Neural cell (in vitro differentiated cells): ENCODE measurements at regions not wholly inside any gene's neighbourhood (a gene's known extent, or its start where the extent isn't known, plus 50 kb on each side); places are given as distances from the start of the nearest gene placed in this dataset.
A peak's percentile ranks its signal among the peaks of the same experiment; 100 is the strongest.

Experiments used
- H2AFZ ChIP-seq: fragments of 200-600, 300-800 bp; sonication (generic), shearing (Covaris generic); 2 replicates; pipeline ENCODE4 v1.6.0; 2014; ENCODE audit warnings: low read depth, mild to moderate bottlenecking, antibody characterized with exemption, low read length, moderate library complexity
- H3F3A ChIP-seq: fragments of 200-600 bp; shearing (Covaris generic); 2 replicates; pipeline ENCODE4 v1.6.1; 2016; ENCODE audit warnings: mild to moderate bottlenecking, moderate library complexity, mixed read lengths, antibody characterized with exemption, low read length; ENCODE audit not compliant: insufficient read depth, poor library complexity, severe bottlenecking
- H3K27ac ChIP-seq: fragments of 200-600, 300-800 bp; sonication (generic), shearing (Covaris generic); 2 replicates; pipeline ENCODE4 v1.5.1; 2014; ENCODE audit warnings: mild to moderate bottlenecking, low read length, moderate library complexity
- H3K27me3 ChIP-seq: fragments of 300-800, 200-600 bp; sonication (generic), shearing (Covaris generic); 2 replicates; pipeline ENCODE4 v1.6.0; 2014; ENCODE audit warnings: mild to moderate bottlenecking, low read depth, low read length, moderate library complexity; ENCODE audit not compliant: insufficient read depth
- H3K36me3 ChIP-seq: fragments of 300-800, 200-600 bp; sonication (generic), shearing (Covaris generic); 2 replicates; pipeline ENCODE4 v1.5.1; 2014; ENCODE audit warnings: mild to moderate bottlenecking, antibody characterized with exemption, low read length, moderate library complexity; ENCODE audit not compliant: insufficient read depth
- H3K4me2 ChIP-seq: fragments of 300-800, 200-600 bp; sonication (generic), shearing (Covaris generic); 2 replicates; pipeline ENCODE4 v1.6.0; 2014; ENCODE audit warnings: mild to moderate bottlenecking, low read length
- H3K4me3 ChIP-seq: fragments of 300-800, 200-600 bp; sonication (generic), shearing (Covaris generic); 2 replicates; pipeline ENCODE4 v1.5.1; 2014; ENCODE audit warnings: mild to moderate bottlenecking, low read length, moderate library complexity
- H3K79me2 ChIP-seq: fragments of 200-600 bp; shearing (Covaris generic); replicated peaks from 2 replicates; pipeline ENCODE4 v1.6.0; 2014; ENCODE audit warnings: mild to moderate bottlenecking, low read length, moderate library complexity; ENCODE audit not compliant: insufficient read depth
- H3K9ac ChIP-seq: fragments of 300-800, 200-600 bp; sonication (generic), shearing (Covaris generic); 2 replicates; pipeline ENCODE4 v1.6.1; 2016; ENCODE audit warnings: mild to moderate bottlenecking, low read length, mixed read lengths
- H3K9me2 ChIP-seq: fragments of 200-600 bp; shearing (Covaris generic); 2 replicates; pipeline ENCODE4 v1.6.1; 2016; ENCODE audit warnings: mild to moderate bottlenecking, low read length, mixed read lengths; ENCODE audit not compliant: insufficient read depth
- H3K9me3 ChIP-seq: fragments of 200-600, 300-800 bp; sonication (generic), shearing (Covaris generic); 2 replicates; pipeline ENCODE4 v1.6.1; 2016; ENCODE audit warnings: mild to moderate bottlenecking, mixed run types, low read length, moderate library complexity, mixed read lengths
- H4K20me1 ChIP-seq: fragments of 200-600 bp; shearing (Covaris generic); 2 replicates; pipeline ENCODE4 v1.6.1; 2016; ENCODE audit warnings: mild to moderate bottlenecking, mixed run types; ENCODE audit not compliant: insufficient read depth
- EP300 ChIP-seq: fragments of 450-650 bp; conservative IDR thresholded peaks from 2 replicates; pipeline ENCODE4 v1.6.1; 2014; ENCODE audit warnings: antibody characterized with exemption, mild to moderate bottlenecking, moderate library complexity; ENCODE audit not compliant: poor library complexity, severe bottlenecking
- EZH2 ChIP-seq: fragments of 200-600, 300-800 bp; shearing (Covaris generic), sonication (generic); IDR thresholded peaks from 2 replicates; pipeline ENCODE4 v1.6.1; 2014; ENCODE audit warnings: antibody characterized with exemption, low read length, borderline replicate concordance, mild to moderate bottlenecking; ENCODE audit not compliant: insufficient read depth, poor library complexity, severe bottlenecking
- MXI1 ChIP-seq: fragments of 450-650 bp; conservative IDR thresholded peaks from 2 replicates; pipeline ENCODE4 v1.6.1; 2014; ENCODE audit warnings: antibody characterized with exemption, mild to moderate bottlenecking; ENCODE audit not compliant: poor library complexity, severe bottlenecking
- POLR2AphosphoS5 ChIP-seq: IDR thresholded peaks from 2 replicates; pipeline ENCODE4 v1.6.1; 2012
- RAD21 ChIP-seq: fragments of 450-650 bp; conservative IDR thresholded peaks from 2 replicates; pipeline ENCODE4 v1.6.1; 2014; ENCODE audit warnings: antibody characterized with exemption, mild to moderate bottlenecking, moderate library complexity
- SMC3 ChIP-seq: fragments of 450-650 bp; conservative IDR thresholded peaks from 2 replicates; pipeline ENCODE4 v1.6.1; 2014; ENCODE audit warnings: antibody characterized with exemption, mild to moderate bottlenecking, moderate library complexity; ENCODE audit not compliant: poor library complexity
- TAF1 ChIP-seq: IDR thresholded peaks from 2 replicates; pipeline ENCODE4 v1.6.1; 2012; ENCODE audit warnings: low read depth
- TF ChIP-seq, protein P1 (sequence below): fragments of 450-650 bp; IDR thresholded peaks from 2 replicates; pipeline ENCODE4 v1.5.1; 2014; ENCODE audit warnings: antibody characterized with exemption, mild to moderate bottlenecking, moderate library complexity; ENCODE audit not compliant: poor library complexity, severe bottlenecking
- TF ChIP-seq, protein P2 (sequence below): IDR thresholded peaks from 2 replicates; pipeline ENCODE4 v1.6.1; 2012; ENCODE audit warnings: borderline replicate concordance

DNA sequence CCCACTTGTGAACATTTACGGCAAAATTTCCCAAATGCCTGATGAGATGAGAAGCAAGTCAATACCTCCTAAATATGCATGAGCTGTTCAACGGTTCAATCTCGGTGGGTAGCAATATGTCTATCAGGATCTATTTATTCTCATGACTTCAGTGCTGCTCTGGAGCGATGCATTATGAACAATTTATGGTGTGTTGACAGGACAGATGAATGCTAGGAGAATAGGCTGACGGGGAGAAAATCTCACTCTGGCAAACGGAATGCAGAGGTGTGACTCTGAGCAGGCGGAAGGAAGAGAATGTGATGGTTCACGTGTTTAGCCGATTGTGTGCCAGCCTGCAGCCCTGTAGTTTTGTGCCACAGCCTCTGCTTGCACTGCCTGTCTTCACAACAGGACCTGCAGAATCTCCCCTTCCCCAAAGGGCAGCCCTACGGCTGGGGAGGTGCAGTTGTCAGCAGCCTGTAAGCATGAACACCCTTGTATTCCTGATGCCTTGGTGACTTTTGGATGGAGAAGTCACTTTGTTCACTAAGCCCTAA, 345.2 kb downstream of the PHKB start:
- TF ChIP-seq, protein P1, sequence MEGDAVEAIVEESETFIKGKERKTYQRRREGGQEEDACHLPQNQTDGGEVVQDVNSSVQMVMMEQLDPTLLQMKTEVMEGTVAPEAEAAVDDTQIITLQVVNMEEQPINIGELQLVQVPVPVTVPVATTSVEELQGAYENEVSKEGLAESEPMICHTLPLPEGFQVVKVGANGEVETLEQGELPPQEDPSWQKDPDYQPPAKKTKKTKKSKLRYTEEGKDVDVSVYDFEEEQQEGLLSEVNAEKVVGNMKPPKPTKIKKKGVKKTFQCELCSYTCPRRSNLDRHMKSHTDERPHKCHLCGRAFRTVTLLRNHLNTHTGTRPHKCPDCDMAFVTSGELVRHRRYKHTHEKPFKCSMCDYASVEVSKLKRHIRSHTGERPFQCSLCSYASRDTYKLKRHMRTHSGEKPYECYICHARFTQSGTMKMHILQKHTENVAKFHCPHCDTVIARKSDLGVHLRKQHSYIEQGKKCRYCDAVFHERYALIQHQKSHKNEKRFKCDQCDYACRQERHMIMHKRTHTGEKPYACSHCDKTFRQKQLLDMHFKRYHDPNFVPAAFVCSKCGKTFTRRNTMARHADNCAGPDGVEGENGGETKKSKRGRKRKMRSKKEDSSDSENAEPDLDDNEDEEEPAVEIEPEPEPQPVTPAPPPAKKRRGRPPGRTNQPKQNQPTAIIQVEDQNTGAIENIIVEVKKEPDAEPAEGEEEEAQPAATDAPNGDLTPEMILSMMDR, result no peak
- peak; percentile 17 for TF ChIP-seq TAF1
- TF ChIP-seq, protein P2, sequence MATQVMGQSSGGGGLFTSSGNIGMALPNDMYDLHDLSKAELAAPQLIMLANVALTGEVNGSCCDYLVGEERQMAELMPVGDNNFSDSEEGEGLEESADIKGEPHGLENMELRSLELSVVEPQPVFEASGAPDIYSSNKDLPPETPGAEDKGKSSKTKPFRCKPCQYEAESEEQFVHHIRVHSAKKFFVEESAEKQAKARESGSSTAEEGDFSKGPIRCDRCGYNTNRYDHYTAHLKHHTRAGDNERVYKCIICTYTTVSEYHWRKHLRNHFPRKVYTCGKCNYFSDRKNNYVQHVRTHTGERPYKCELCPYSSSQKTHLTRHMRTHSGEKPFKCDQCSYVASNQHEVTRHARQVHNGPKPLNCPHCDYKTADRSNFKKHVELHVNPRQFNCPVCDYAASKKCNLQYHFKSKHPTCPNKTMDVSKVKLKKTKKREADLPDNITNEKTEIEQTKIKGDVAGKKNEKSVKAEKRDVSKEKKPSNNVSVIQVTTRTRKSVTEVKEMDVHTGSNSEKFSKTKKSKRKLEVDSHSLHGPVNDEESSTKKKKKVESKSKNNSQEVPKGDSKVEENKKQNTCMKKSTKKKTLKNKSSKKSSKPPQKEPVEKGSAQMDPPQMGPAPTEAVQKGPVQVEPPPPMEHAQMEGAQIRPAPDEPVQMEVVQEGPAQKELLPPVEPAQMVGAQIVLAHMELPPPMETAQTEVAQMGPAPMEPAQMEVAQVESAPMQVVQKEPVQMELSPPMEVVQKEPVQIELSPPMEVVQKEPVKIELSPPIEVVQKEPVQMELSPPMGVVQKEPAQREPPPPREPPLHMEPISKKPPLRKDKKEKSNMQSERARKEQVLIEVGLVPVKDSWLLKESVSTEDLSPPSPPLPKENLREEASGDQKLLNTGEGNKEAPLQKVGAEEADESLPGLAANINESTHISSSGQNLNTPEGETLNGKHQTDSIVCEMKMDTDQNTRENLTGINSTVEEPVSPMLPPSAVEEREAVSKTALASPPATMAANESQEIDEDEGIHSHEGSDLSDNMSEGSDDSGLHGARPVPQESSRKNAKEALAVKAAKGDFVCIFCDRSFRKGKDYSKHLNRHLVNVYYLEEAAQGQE, result peak; percentile 53
- peak; percentile 45 for TF ChIP-seq RAD21
- no peak for TF ChIP-seq EZH2
- peak; percentile 56 for TF ChIP-seq SMC3
- peak; percentile 99 for TF ChIP-seq POLR2AphosphoS5
- no peak for TF ChIP-seq MXI1
- TF ChIP-seq EP300, result peak; percentile 91
- H3F3A ChIP-seq, result no peaks in the 10 kb centered on the region
- H3K4me2 ChIP-seq, result no peak overlapping the region
- H2AFZ ChIP-seq, result no peak overlapping the region
- H3K79me2 ChIP-seq, result no peaks in the 10 kb centered on the region
- H4K20me1 ChIP-seq, result no peaks in the 10 kb centered on the region
- no peaks in the 10 kb centered on the region for H3K9me2 ChIP-seq
- H3K9ac ChIP-seq, result peak overlapping the region; percentile 28
- no peaks in the 10 kb centered on the region for H3K36me3 ChIP-seq
- peak overlapping the region; percentile 26 for H3K27ac ChIP-seq
- H3K9me3 ChIP-seq, result no peaks in the 10 kb centered on the region
- no peaks in the 10 kb centered on the region for H3K27me3 ChIP-seq
- peak overlapping the region; percentile 31 for H3K4me3 ChIP-seq

DNA sequence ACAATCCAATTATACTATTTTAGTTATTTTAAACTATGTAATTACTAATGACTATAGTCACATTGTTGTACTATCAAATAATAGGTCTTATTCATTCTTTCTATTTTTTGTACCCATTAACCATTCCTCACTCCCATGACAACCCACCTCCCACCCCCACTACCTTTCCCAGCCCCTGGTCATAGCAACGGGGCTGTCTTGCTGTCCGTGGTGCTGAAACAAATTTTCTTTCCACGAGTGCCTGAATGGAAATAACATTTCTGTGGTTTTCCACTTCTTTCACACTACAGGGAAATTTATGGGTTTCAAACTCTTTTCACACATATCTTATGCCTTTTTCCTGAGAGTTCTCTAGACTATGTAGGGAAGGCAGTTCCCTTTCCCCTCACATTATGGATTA, 326.6 kb downstream of the PHKB start:
- Histone ChIP-seq H3K9me2 (no peaks in the 10 kb centered on the region), H2AFZ (no peak overlapping the region), H4K20me1 (no peaks in the 10 kb centered on the region), H3K9ac (no peak overlapping the region), H3K9me3 (peaks cover 7% of the 10 kb centered on the region), H3K27me3 (no peaks in the 10 kb centered on the region), H3K4me2 (no peak overlapping the region), H3K36me3 (no peaks in the 10 kb centered on the region), H3F3A (no peaks in the 10 kb centered on the region), H3K79me2 (no peaks in the 10 kb centered on the region), H3K27ac (no peak overlapping the region), H3K4me3 (no peak overlapping the region)
- no peak for TF ChIP-seq MXI1
- TF ChIP-seq TAF1, result no peak
- TF ChIP-seq EP300, result no peak
- TF ChIP-seq RAD21, result no peak
- TF ChIP-seq, protein P1, result no peak
- TF ChIP-seq, protein P2, result peak; percentile 45
